Common myeloid progenitor, CD34-positive (primary cell): ENCODE measurements at regions not wholly inside any gene's neighbourhood (a gene's known extent, or its start where the extent isn't known, plus 50 kb on each side); places are given as distances from the start of the nearest gene placed in this dataset.
A peak's percentile ranks its signal among the peaks of the same experiment; 100 is the strongest.
"Not testable (repeated sequence)": the region's sequence is repeated elsewhere in the genome, so short reads cannot be mapped to it uniquely, and the experiment has no call there.

ENCODE experiments used
- CTCF ChIA-PET: fragments of 350-600 bp; sonication (Branson Sonifier 250); formaldehyde crosslinking; loops from one replicate; lab custom pipeline; 2021; ENCODE audit warnings: antibody characterized with exemption; lab: Charles Lee
- POLR2A ChIA-PET: fragments of 350-600 bp; sonication (Branson Sonifier 250); formaldehyde crosslinking; loops from one replicate; lab custom pipeline; 2021; ENCODE audit warnings: antibody characterized with exemption; lab: Charles Lee
- DNase-seq, 3 donors: peaks; one replicate each; pipeline versions ENCODE4 v3.0.0 to v3.0.0-alpha.2; 2013
- H3K27ac ChIP-seq, 2 experiments: 1 replicate in 1 of 2; 2 replicates in 1 of 2; pipeline ENCODE4 v1.7.0; 2013; ENCODE audit warnings: inconsistent platforms in 2 of 2, low read length in 2 of 2, mild to moderate bottlenecking in 2 of 2, low read depth in 1 of 2, moderate library complexity in 1 of 2; ENCODE audit not compliant: severe bottlenecking in 2 of 2, insufficient read depth in 1 of 2, poor library complexity in 1 of 2
- H3K27me3 ChIP-seq, 5 experiments: replicated peaks in 2 of 5; 1 replicate in 3 of 5; 2 replicates in 2 of 5; pipeline versions ENCODE4 v1.6.1 to v1.7.0; 2013; ENCODE audit warnings: low read length in 4 of 5, mild to moderate bottlenecking in 2 of 5, moderate library complexity in 2 of 5, inconsistent platforms in 1 of 5; ENCODE audit not compliant: insufficient read depth in 5 of 5, control insufficient read depth in 4 of 5
- H3K36me3 ChIP-seq, 4 experiments: 1 replicate in 2 of 4; 2 replicates in 2 of 4; pipeline versions ENCODE4 v1.6.1 to v1.7.0; 2013; ENCODE audit warnings: low read length in 3 of 4, control low read depth in 1 of 4, mild to moderate bottlenecking in 1 of 4; ENCODE audit not compliant: control insufficient read depth in 4 of 4, insufficient read depth in 4 of 4
- H3K4me1 ChIP-seq, 4 experiments: 1 replicate in 3 of 4; 2 replicates in 1 of 4; pipeline versions ENCODE4 v1.6.1 to v1.7.1; 2013; ENCODE audit warnings: low read length in 3 of 4, mild to moderate bottlenecking in 3 of 4, control low read depth in 1 of 4, inconsistent platforms in 1 of 4, moderate library complexity in 1 of 4; ENCODE audit not compliant: control insufficient read depth in 4 of 4, insufficient read depth in 4 of 4; ENCODE audit errors: control extremely low read depth in 1 of 4
- H3K4me3 ChIP-seq, 7 experiments: 1 replicate in 4 of 7; 2 replicates in 3 of 7; pipeline versions ENCODE4 v1.5.1 to v1.7.0; 2013; ENCODE audit warnings: mild to moderate bottlenecking in 7 of 7, low read length in 6 of 7, moderate library complexity in 6 of 7, inconsistent platforms in 2 of 7, low read depth in 2 of 7, control low read depth in 1 of 7; ENCODE audit not compliant: insufficient read depth in 4 of 7, control insufficient read depth in 1 of 7; ENCODE audit errors: extremely low read depth in 1 of 7
- H3K9me3 ChIP-seq, 5 experiments: 1 replicate in 4 of 5; 2 replicates in 1 of 5; pipeline versions ENCODE4 v1.6.1 to v1.7.1; 2013; ENCODE audit warnings: low read length in 4 of 5, mild to moderate bottlenecking in 2 of 5, inconsistent platforms in 1 of 5, low read depth in 1 of 5, moderate library complexity in 1 of 5; ENCODE audit not compliant: control insufficient read depth in 4 of 5, insufficient read depth in 2 of 5; ENCODE audit errors: control extremely low read depth in 1 of 5
- WGBS: methylation state at CpG from one replicate; pipeline ENCODE4 v1.1.5; 2013; ENCODE audit not compliant: insufficient coverage; 5-methylcytosine and 5-hydroxymethylcytosine counted together

DNA sequence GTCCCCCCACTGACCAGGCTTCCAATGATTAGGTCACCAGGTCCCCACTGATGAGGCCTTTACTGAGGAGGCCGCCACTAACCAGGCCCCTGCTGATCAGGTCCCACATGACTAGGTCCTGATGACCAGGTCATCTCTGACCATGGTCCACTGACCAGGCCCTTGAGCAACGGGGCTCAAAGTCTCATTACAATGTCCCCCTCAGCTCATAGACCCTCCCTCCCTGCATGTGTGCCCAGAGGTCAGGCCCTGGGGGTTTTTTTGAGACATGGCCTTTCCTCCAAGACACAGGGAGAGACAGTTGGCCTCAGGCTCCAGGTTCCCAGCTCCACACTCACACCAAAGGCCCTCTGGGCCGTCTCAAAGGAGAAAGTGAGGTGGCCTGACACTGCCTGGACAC lies 250.4 kb downstream of the CWH43 start:
- 40% methylated on average over 1 of the region's 3 CpGs for WGBS

GRCh38 chr4:49241295-49241694 lies 255.2 kb downstream of the CWH43 start:
- H3K36me3 ChIP-seq, CTCF ChIA-PET, H3K27ac ChIP-seq, POLR2A ChIA-PET, H3K27me3 ChIP-seq, H3K4me3 ChIP-seq, H3K9me3 ChIP-seq, DNase-seq, H3K4me1 ChIP-seq: not testable (repeated sequence)
- WGBS = 60% methylated on average over 1 of the region's 2 CpGs

More for the DNA sequence above, 250.4 kb downstream of the CWH43 start:
- H3K9me3 ChIP-seq, H3K27me3 ChIP-seq, H3K4me3 ChIP-seq, H3K4me1 ChIP-seq, DNase-seq, H3K27ac ChIP-seq, POLR2A ChIA-PET, H3K36me3 ChIP-seq, CTCF ChIA-PET: not testable (repeated sequence)

DNA sequence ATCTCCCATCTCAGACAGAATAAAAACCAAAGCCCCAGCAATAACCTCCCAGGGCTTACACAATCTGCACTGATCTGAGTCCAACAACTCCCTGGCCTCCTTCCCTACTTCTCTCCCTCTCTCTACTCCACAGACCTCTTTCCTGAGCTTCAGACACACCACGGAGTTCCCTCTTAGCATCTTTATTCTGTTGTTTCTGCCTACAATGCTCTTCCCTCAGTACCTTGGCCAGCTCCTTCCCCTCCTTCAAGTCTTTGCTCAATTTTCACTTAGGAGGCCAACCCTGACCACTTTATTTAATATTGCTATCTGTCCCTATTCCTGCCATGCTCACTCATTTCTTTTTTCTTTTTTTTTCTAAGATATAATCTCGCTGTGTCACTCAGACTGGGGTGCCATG lies 276.7 kb downstream of the CWH43 start:
- 38% methylated on average over 1 of the region's 2 CpGs for WGBS
- POLR2A ChIA-PET, H3K9me3 ChIP-seq, H3K27me3 ChIP-seq, H3K27ac ChIP-seq, H3K36me3 ChIP-seq, H3K4me1 ChIP-seq, H3K4me3 ChIP-seq, CTCF ChIA-PET, DNase-seq: not testable (repeated sequence)

GRCh38 chr4:49270435-49270834 lies 284.4 kb downstream of the CWH43 start:
- CTCF ChIA-PET, H3K4me1 ChIP-seq, POLR2A ChIA-PET, H3K4me3 ChIP-seq, H3K27ac ChIP-seq, H3K9me3 ChIP-seq, DNase-seq, H3K36me3 ChIP-seq, H3K27me3 ChIP-seq: not testable (repeated sequence)
- 66% methylated on average over 13 of the region's 28 CpGs for WGBS

GRCh38 chr4:49270912-49271311 lies 284.8 kb downstream of the CWH43 start:
- WGBS = 80% methylated on average over 3 of the region's 21 CpGs
- CTCF ChIA-PET, POLR2A ChIA-PET, H3K27me3 ChIP-seq, H3K4me3 ChIP-seq, DNase-seq, H3K27ac ChIP-seq, H3K36me3 ChIP-seq, H3K9me3 ChIP-seq, H3K4me1 ChIP-seq: not testable (repeated sequence)

DNA sequence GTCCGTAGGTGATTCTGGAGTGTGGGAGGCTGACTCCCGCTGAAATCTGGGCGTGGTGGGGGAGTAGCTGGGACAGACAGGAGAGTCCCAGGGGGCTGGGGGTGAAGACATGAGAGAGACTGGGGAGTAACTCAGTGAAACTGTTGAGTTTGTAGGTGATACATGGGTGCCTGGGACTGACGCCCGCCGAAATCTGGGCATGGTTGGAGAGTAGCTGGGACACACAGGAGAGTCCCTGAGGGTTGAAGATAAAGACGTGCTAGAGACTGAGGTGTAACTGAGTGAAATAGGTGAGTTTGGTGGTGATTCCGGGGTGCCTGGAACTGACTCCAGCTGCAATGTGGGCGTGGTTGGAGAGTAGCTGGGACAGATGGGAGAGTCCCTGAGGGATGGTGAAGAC lies 299.8 kb downstream of the CWH43 start:
- WGBS = 82% methylated on average over 3 of the region's 9 CpGs
- CTCF ChIA-PET, H3K36me3 ChIP-seq, POLR2A ChIA-PET, H3K4me1 ChIP-seq, H3K4me3 ChIP-seq, H3K27me3 ChIP-seq, DNase-seq, H3K27ac ChIP-seq: not testable (repeated sequence)
- peaks cover 0 to 14% (median 1%) of the 10 kb centered on the region in 5 experiments for H3K9me3 ChIP-seq

- peak in 1 of 3 donors; percentile 6 for DNase-seq
- H3K4me1 ChIP-seq, CTCF ChIA-PET, H3K27me3 ChIP-seq, H3K36me3 ChIP-seq, H3K27ac ChIP-seq, POLR2A ChIA-PET, H3K4me3 ChIP-seq: not testable (repeated sequence)
- H3K9me3 ChIP-seq = peaks cover 0 to 14% (median 1%) of the 10 kb centered on the region in 5 experiments
- 82% methylated on average over 11 of the region's 15 CpGs for WGBS
Measured at GRCh38 chr4:49286926-49287745, 301.1 kb downstream of the CWH43 start.
